OCI-LY3 (cell line): ENCODE measurements at regions not wholly inside any gene's neighbourhood (a gene's known extent, or its start where the extent isn't known, plus 50 kb on each side); places are given as distances from the start of the nearest gene placed in this dataset.
"Not testable (repeated sequence)": the region's sequence is repeated elsewhere in the genome, so short reads cannot be mapped to it uniquely, and the experiment has no call there.

ENCODE experiments used
- H2AFZ ChIP-seq: fragments of 200-600, 300-600 bp; shearing (Covaris generic); 2 replicates; pipeline ENCODE4 v1.6.0; 2014; ENCODE audit warnings: antibody characterized with exemption, low read depth, low read length
- H3K27ac ChIP-seq: fragments of 200-600, 300-600 bp; sonication (generic); 2 replicates; pipeline ENCODE4 v1.5.1; 2014; ENCODE audit warnings: mild to moderate bottlenecking, low read length, moderate library complexity, mixed read lengths
- H3K27me3 ChIP-seq: fragments of 200-600, 300-600 bp; sonication (generic); 2 replicates; pipeline ENCODE4 v1.6.1; 2014; ENCODE audit warnings: low read depth, low read length, mixed read lengths
- H3K36me3 ChIP-seq: fragments of 200-600, 300-600 bp; sonication (generic); replicated peaks from 2 replicates; pipeline ENCODE3; 2014; ENCODE audit warnings: low read depth, low read length, mixed read lengths
- H3K4me1 ChIP-seq: fragments of 300-600, 200-600 bp; sonication (generic); 2 replicates; pipeline ENCODE4 v1.6.1; 2014; ENCODE audit warnings: low read length, mixed read lengths
- H3K4me2 ChIP-seq: fragments of 200-600, 300-600 bp; sonication (generic); 2 replicates; pipeline ENCODE4 v1.6.1; 2014; ENCODE audit warnings: low read length, mixed read lengths
- H3K4me3 ChIP-seq: fragments of 300-600, 200-600 bp; sonication (generic); 2 replicates; pipeline ENCODE4 v1.5.1; 2014; ENCODE audit warnings: antibody characterized with exemption, mild to moderate bottlenecking, low read length, moderate library complexity
- H3K79me2 ChIP-seq: fragments of 300-600, 200-600 bp; shearing (Covaris generic); 2 replicates; pipeline ENCODE4 v1.6.1; 2014; ENCODE audit warnings: mild to moderate bottlenecking, low read length, mixed read lengths
- H3K9ac ChIP-seq: fragments of 300-600, 200-600 bp; shearing (Covaris generic); 2 replicates; pipeline ENCODE4 v1.6.0; 2014; ENCODE audit warnings: mild to moderate bottlenecking, low read length, moderate library complexity
- H3K9me3 ChIP-seq: fragments of 200-600, 300-600 bp; shearing (Covaris generic); 2 replicates; pipeline ENCODE4 v1.6.1; 2014; ENCODE audit warnings: low read length, mixed read lengths; ENCODE audit not compliant: insufficient read depth
- H4K20me1 ChIP-seq: fragments of 200-600, 300-600 bp; sonication (generic); 2 replicates; pipeline ENCODE4 v1.6.1; 2016; ENCODE audit warnings: low read length, mixed read lengths; ENCODE audit not compliant: insufficient read depth
- EZH2phosphoT487 ChIP-seq: fragments of 200-600 bp; shearing (Covaris generic); IDR thresholded peaks from 2 replicates; pipeline ENCODE4 v1.6.1; 2018; ENCODE audit warnings: antibody characterized with exemption, mixed run types, low read depth
- TF ChIP-seq, protein P1 (sequence below): fragments of 200-600, 300-600 bp; sonication (generic); IDR thresholded peaks from 2 replicates; pipeline ENCODE4 v1.5.1; 2014; ENCODE audit warnings: antibody characterized with exemption, low read length, low read depth

- H3K4me1 ChIP-seq: peaks cover 17% of the 10 kb centered on the region
- H3K9ac ChIP-seq: no peak overlapping the region
- H3K79me2 ChIP-seq: no peaks in the 10 kb centered on the region
- no peaks in the 10 kb centered on the region for H3K27me3 ChIP-seq
- H3K36me3 ChIP-seq: no peaks in the 10 kb centered on the region
- H4K20me1 ChIP-seq: no peaks in the 10 kb centered on the region
- H3K4me3 ChIP-seq: no peak overlapping the region
- H3K9me3 ChIP-seq: no peaks in the 10 kb centered on the region
- TF ChIP-seq, protein P1, sequence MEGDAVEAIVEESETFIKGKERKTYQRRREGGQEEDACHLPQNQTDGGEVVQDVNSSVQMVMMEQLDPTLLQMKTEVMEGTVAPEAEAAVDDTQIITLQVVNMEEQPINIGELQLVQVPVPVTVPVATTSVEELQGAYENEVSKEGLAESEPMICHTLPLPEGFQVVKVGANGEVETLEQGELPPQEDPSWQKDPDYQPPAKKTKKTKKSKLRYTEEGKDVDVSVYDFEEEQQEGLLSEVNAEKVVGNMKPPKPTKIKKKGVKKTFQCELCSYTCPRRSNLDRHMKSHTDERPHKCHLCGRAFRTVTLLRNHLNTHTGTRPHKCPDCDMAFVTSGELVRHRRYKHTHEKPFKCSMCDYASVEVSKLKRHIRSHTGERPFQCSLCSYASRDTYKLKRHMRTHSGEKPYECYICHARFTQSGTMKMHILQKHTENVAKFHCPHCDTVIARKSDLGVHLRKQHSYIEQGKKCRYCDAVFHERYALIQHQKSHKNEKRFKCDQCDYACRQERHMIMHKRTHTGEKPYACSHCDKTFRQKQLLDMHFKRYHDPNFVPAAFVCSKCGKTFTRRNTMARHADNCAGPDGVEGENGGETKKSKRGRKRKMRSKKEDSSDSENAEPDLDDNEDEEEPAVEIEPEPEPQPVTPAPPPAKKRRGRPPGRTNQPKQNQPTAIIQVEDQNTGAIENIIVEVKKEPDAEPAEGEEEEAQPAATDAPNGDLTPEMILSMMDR: no peak
- no peak for TF ChIP-seq EZH2phosphoT487
- no peak overlapping the region for H2AFZ ChIP-seq
- peak overlapping the region; percentile 21; the same call in 1 of the 2 replicates for H3K4me2 ChIP-seq
- H3K27ac ChIP-seq: no peak overlapping the region
These were observed 410.5 kb downstream of the KCNRG start for GRCh38 chr13:50425772-50426171.

- no peak overlapping the region for H3K4me3 ChIP-seq
- no peak overlapping the region for H3K27ac ChIP-seq
- H3K27me3 ChIP-seq: no peaks in the 10 kb centered on the region
- H3K36me3 ChIP-seq: no peaks in the 10 kb centered on the region
- H3K4me2 ChIP-seq: no peak overlapping the region
- peaks cover 17% of the 10 kb centered on the region for H3K4me1 ChIP-seq
- H2AFZ ChIP-seq: no peak overlapping the region
- H4K20me1 ChIP-seq: no peaks in the 10 kb centered on the region
- no peaks in the 10 kb centered on the region for H3K9me3 ChIP-seq
- H3K9ac ChIP-seq: no peak overlapping the region
- H3K79me2 ChIP-seq: no peaks in the 10 kb centered on the region
- no peak for TF ChIP-seq EZH2phosphoT487
These were observed 411.7 kb downstream of the KCNRG start for GRCh38 chr13:50426927-50427326.

- not testable (repeated sequence) for H3K27ac ChIP-seq, H3K79me2 ChIP-seq, H3K9me3 ChIP-seq, H3K9ac ChIP-seq, H3K27me3 ChIP-seq, H3K4me2 ChIP-seq, H2AFZ ChIP-seq, H3K36me3 ChIP-seq, H4K20me1 ChIP-seq, H3K4me3 ChIP-seq
- peaks cover 12% of the 10 kb centered on the region for H3K4me1 ChIP-seq
These were observed 412.3 kb downstream of the KCNRG start for GRCh38 chr13:50427511-50427910.

DNA sequence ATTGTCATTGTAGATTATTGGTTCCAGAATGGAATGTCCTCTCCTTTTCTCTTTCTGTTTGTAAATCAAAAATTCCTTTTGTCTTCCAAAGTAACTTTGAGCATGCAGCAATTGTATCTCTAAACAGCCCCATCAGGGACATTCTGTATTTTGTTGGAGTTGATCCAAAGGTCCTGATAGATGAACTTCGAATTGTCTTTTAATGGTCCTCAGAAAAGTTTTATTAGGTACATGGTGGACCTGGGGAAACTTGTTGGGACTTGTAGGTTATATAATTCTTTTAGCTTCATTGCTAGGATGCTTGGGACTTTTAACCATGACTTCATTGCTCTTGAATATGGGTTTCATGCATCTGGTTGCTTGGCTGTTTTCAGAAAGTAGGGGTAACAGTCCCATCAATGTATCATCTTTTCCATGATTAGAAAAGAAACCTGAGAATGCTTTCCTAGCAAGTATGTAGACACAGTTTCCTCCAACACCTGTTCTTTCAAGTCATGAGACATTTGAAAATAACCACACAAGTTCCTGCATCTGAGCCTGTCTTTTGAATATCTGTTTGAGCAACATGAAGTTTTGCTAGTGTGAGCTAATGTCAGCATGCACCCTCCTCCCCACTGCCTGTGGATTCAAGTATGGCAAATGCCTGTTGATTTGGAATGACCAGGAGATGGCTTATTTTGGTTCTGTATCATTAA lies 413.1 kb downstream of the KCNRG start:
- Histone ChIP-seq H3K9ac (no peak overlapping the region), H2AFZ (no peak overlapping the region), H3K27ac (no peak overlapping the region)

GRCh38 chr13:50435011-50435410 lies 408.5 kb downstream of the DLEU7 start:
- no peak overlapping the region for H3K4me2 ChIP-seq
- no peaks in the 10 kb centered on the region for H4K20me1 ChIP-seq
- TF ChIP-seq, protein P1: no peak
- TF ChIP-seq EZH2phosphoT487: no peak
- H2AFZ ChIP-seq: no peak overlapping the region
- 0 out of 2 replicates have a peak, but pooled peaks cover under 1% of the 10 kb centered on the region for H3K27me3 ChIP-seq
- H3K4me1 ChIP-seq: no peaks in the 10 kb centered on the region
- H3K27ac ChIP-seq: no peak overlapping the region
- H3K9me3 ChIP-seq: no peaks in the 10 kb centered on the region
- H3K36me3 ChIP-seq: no peaks in the 10 kb centered on the region
- H3K9ac ChIP-seq: no peak overlapping the region
- H3K4me3 ChIP-seq: no peak overlapping the region
- H3K79me2 ChIP-seq: no peaks in the 10 kb centered on the region

More for the DNA sequence above, 413.1 kb downstream of the KCNRG start:
- no peak overlapping the region for H3K4me2 ChIP-seq
- H3K4me3 ChIP-seq: no peak overlapping the region
- H3K9me3 ChIP-seq: no peaks in the 10 kb centered on the region
- H3K4me1 ChIP-seq: peaks cover 9% of the 10 kb centered on the region
- no peaks in the 10 kb centered on the region for H4K20me1 ChIP-seq
- H3K79me2 ChIP-seq: no peaks in the 10 kb centered on the region
- no peaks in the 10 kb centered on the region for H3K36me3 ChIP-seq
- TF ChIP-seq EZH2phosphoT487: no peak
- TF ChIP-seq, protein P1: no peak
- H3K27me3 ChIP-seq: no peaks in the 10 kb centered on the region
